K562 (cell line): ENCODE measurements at regions not wholly inside any gene's neighbourhood (a gene's known extent, or its start where the extent isn't known, plus 50 kb on each side); places are given as distances from the start of the nearest gene placed in this dataset.

Source experiments
- ATAC-seq: fragments of 200-7000 bp; cut with Tn5 transposase; 3 replicates; pipeline ENCODE4 v1.9.1; 2020; ENCODE audit warnings: moderate library complexity
- BruUV-seq: library from RNA; stranded (reverse); fragments of 400-500 nt; replicated peaks from 2 replicates; lab custom pipeline; 2021; lab: Mats Ljungman, UMichigan
- CTCF ChIA-PET: fragments of 300-600 bp; formaldehyde crosslinking; extraction: SDS; loops from one replicate; lab custom pipeline; 2021; ENCODE audit warnings: low intra/inter-chr PET ratio; lab: Yijun Ruan, JAX
- POLR2A ChIA-PET: fragments of 300-600, 350-650 bp; sonication (Branson Sonifier 250); formaldehyde crosslinking; extraction: SDS; loops from one replicate; lab custom pipeline; 2021; ENCODE audit warnings: antibody characterized with exemption, inconsistent platforms; lab: Yijun Ruan, JAX
- DNase-seq, 4 experiments: peaks; one replicate each; pipeline versions ENCODE4 v3.0.0 to v3.0.0-alpha.2; 2011 to 2018; ENCODE audit warnings: low spot score in 3 of 4, mixed read lengths in 3 of 4; ENCODE audit errors: extremely low read depth in 1 of 4
- FAIRE-seq: peaks from 2 replicates; lab custom pipeline; 2011; peaks lifted over from hg19 to GRCh38; lab: Jason Lieb, UNC
- H2AFZ ChIP-seq: 2 replicates; pipeline ENCODE4 v1.6.0; 2011; ENCODE audit warnings: low read depth, low read length, control low read depth, inconsistent platforms
- H3K27ac ChIP-seq: fragments of 200-600 bp; 3 replicates; pipeline ENCODE4 v1.8.0; 2011; ENCODE audit warnings: low read depth, mild to moderate bottlenecking, control low read depth, inconsistent platforms, low read length, moderate library complexity, mixed read lengths; ENCODE audit errors: extremely low read depth
- H3K27me3 ChIP-seq, 2 experiments: fragments of 300-600 bp in 1 of 2; 2 replicates in 1 of 2; 3 replicates in 1 of 2; pipeline versions ENCODE4 v1.6.0 to v1.8.0; 2011; ENCODE audit warnings: inconsistent platforms in 2 of 2, low read length in 2 of 2, mild to moderate bottlenecking in 1 of 2, mixed read lengths in 1 of 2, moderate library complexity in 1 of 2; ENCODE audit not compliant: control insufficient read depth in 2 of 2, insufficient read depth in 2 of 2
- H3K36me3 ChIP-seq: fragments of 300-600 bp; 3 replicates; pipeline ENCODE4 v1.8.0; 2011; ENCODE audit warnings: mild to moderate bottlenecking, low read length, inconsistent platforms; ENCODE audit not compliant: control insufficient read depth, insufficient read depth
- H3K4me1 ChIP-seq, 2 experiments: fragments of 200-600 bp in 1 of 2; replicated peaks in 1 of 2; 2 replicates in 1 of 2; 3 replicates in 1 of 2; pipeline versions ENCODE4 v1.5.1 to v1.8.0; 2011; ENCODE audit warnings: inconsistent platforms in 2 of 2, low read length in 2 of 2, mild to moderate bottlenecking in 1 of 2, mixed read lengths in 1 of 2, moderate library complexity in 1 of 2; ENCODE audit not compliant: control insufficient read depth in 2 of 2, insufficient read depth in 2 of 2
- H3K4me2 ChIP-seq: 2 replicates; pipeline ENCODE4 v1.6.1; 2011; ENCODE audit warnings: low read length, control low read depth, inconsistent platforms, mixed read lengths; ENCODE audit not compliant: insufficient read depth
- H3K4me3 ChIP-seq: fragments of 200-600 bp; sonication (generic), shearing (Covaris generic); 2 replicates; pipeline ENCODE4 v1.5.1; 2016; ENCODE audit warnings: control low read depth, inconsistent platforms
- H3K79me2 ChIP-seq: fragments of 200-600 bp; 3 replicates; pipeline ENCODE4 v1.8.0; 2011; ENCODE audit warnings: low read length, inconsistent platforms; ENCODE audit not compliant: control insufficient read depth, insufficient read depth
- H3K9ac ChIP-seq, 2 experiments: 2 replicates each; pipeline versions ENCODE4 v1.6.0 to v1.6.1; 2011; ENCODE audit warnings: low read depth in 2 of 2, low read length in 2 of 2, control low read depth in 1 of 2, inconsistent platforms in 1 of 2, mild to moderate bottlenecking in 1 of 2, mixed read lengths in 1 of 2; ENCODE audit not compliant: insufficient read depth in 1 of 2
- H3K9me1 ChIP-seq: one replicate; pipeline ENCODE4 v1.6.0; 2011; ENCODE audit warnings: inconsistent platforms, mild to moderate bottlenecking, low read length, moderate library complexity; ENCODE audit not compliant: control insufficient read depth, insufficient read depth
- H3K9me3 ChIP-seq: replicated peaks from 2 replicates; pipeline ENCODE4 v1.5.1; 2011; ENCODE audit warnings: low read depth, low read length, inconsistent platforms; ENCODE audit not compliant: control insufficient read depth, insufficient read depth
- H4K20me1 ChIP-seq: replicated peaks from 2 replicates; pipeline ENCODE4 v1.6.1; 2011; ENCODE audit warnings: low read length, inconsistent platforms, mixed read lengths; ENCODE audit not compliant: control insufficient read depth, insufficient read depth
- ADNP ChIP-seq: fragments of 200-800 bp; sonication (Bioruptor generic); IDR thresholded peaks from 2 replicates; pipeline ENCODE4 v1.6.1; 2016; ENCODE audit warnings: missing genetic modification characterization, missing compliant biosample characterization
- ETV6 ChIP-seq, 3 experiments: fragments of 150-350 bp in 1 of 3; sonication (generic) in 1 of 3; formaldehyde crosslinking in 1 of 3; IDR thresholded peaks; 2 replicates each; pipeline versions ENCODE4 v1.6.1 to v1.8.0; 2014 to 2022; ENCODE audit warnings: borderline replicate concordance in 2 of 3, low read depth in 2 of 3, antibody characterized with exemption in 1 of 3, low read length in 1 of 3, mild to moderate bottlenecking in 1 of 3, missing genetic modification reagents in 1 of 3
- FOXJ2 ChIP-seq: fragments of 200-800 bp; sonication (Bioruptor generic); IDR thresholded peaks from 2 replicates; pipeline ENCODE4 v1.6.1; 2016; ENCODE audit warnings: missing genetic modification characterization, missing compliant biosample characterization
- NFE2 ChIP-seq: IDR thresholded peaks from 2 replicates; pipeline ENCODE4 v1.6.1; 2014; ENCODE audit warnings: antibody characterized with exemption, low read depth
- RERE ChIP-seq: sonication (generic); formaldehyde crosslinking; IDR thresholded peaks from 2 replicates; pipeline ENCODE4 v1.8.0; 2023; ENCODE audit warnings: missing genetic modification reagents, mild to moderate bottlenecking, borderline replicate concordance
- RNF2 ChIP-seq: sonication (generic); IDR thresholded peaks from 2 replicates; pipeline ENCODE4 v1.6.1; 2016
- THAP7 ChIP-seq: fragments of 250-450 bp; sonication (Bioruptor Pico); IDR thresholded peaks from 2 replicates; pipeline ENCODE4 v1.5.0; 2021
- ZNF133 ChIP-seq: fragments of 250-450 bp; sonication (Bioruptor Pico); IDR thresholded peaks from 2 replicates; pipeline ENCODE4 v1.4.0; 2020; ENCODE audit warnings: mild to moderate bottlenecking
- ZNF347 ChIP-seq: fragments of 450-650 bp; formaldehyde crosslinking; IDR thresholded peaks from 2 replicates; pipeline ENCODE4 v1.4.0; 2020; ENCODE audit warnings: low read depth, mild to moderate bottlenecking, moderate library complexity
- ZNF592 ChIP-seq: fragments of 450-650 bp; IDR thresholded peaks from 2 replicates; pipeline ENCODE4 v1.6.1; 2017; ENCODE audit warnings: antibody characterized with exemption, mild to moderate bottlenecking
- WGBS: fragments of 100-300 bp; shearing (Covaris generic); methylation state at CpG from one replicate; pipeline ENCODE4 v1.1.6; 2016; ENCODE audit warnings: low coverage, mixed read lengths; ENCODE audit not compliant: insufficient coverage; ENCODE audit errors: missing lambda C conversion rate; 5-methylcytosine and 5-hydroxymethylcytosine counted together
- in situ Hi-C: fragments of 300-500 bp; cut with MboI; formaldehyde crosslinking; loops from 4 replicates; pipeline ENCODE4 v1.15.0; 2018; ENCODE audit warnings: inconsistent platforms, mixed read lengths
- intact Hi-C: fragments of 100-400 bp; cut with micrococcal nuclease; formaldehyde crosslinking; loops from 2 replicates; pipeline ENCODE4 v1.14.2; 2022
- TF ChIP-seq, protein P1 (sequence below): fragments of 200-800 bp; sonication (Bioruptor generic); IDR thresholded peaks from 2 replicates; pipeline ENCODE4 v1.6.1; 2017; ENCODE audit warnings: missing genetic modification characterization, missing compliant biosample characterization

DNA sequence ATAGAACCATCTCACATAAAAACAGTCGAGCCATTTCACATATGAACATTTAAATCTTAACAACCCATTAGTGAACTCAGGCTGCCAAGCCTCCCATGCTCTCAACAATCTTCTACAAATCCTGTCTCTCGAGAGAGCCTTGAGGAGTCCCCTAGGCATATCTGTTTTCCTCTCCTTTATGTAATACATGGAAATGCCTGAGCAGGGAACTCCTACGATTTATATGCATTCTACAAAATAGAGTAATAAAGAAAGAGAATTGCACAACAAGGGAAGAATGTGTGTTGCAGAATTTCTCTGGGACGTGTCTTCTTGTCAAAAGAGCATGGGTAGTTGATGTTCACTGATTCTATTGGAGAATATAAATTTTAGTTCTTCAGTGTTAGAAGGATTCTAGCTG, 101.8 kb upstream of the VCX2 start:
- no peak overlapping the region for H3K9ac ChIP-seq
- ChIA-PET CTCF (no interaction called here), POLR2A (no interaction called here)
- no peaks in the 10 kb centered on the region for H4K20me1 ChIP-seq
- H3K9me3 ChIP-seq, result 0 out of 2 replicates have a peak, but pooled peaks cover 1% of the 10 kb centered on the region
- no peak overlapping the region for H3K4me3 ChIP-seq
- H3K27me3 ChIP-seq, result no peaks in the 10 kb centered on the region
- ATAC-seq (no peak), DNase-seq (no peak), FAIRE-seq (no peak)
- H3K27ac ChIP-seq, result no peak overlapping the region
- no peaks in the 10 kb centered on the region for H3K79me2 ChIP-seq
- no peak overlapping the region for H2AFZ ChIP-seq
- H3K9me1 ChIP-seq, result no peaks in the 10 kb centered on the region
- no peaks in the 10 kb centered on the region for H3K36me3 ChIP-seq
- H3K4me1 ChIP-seq, result no peaks in the 10 kb centered on the region
- BruUV-seq, result no TSS peak
- WGBS, result 0% methylated on average over 4 of the region's 4 CpGs
- intact Hi-C loops (no loop called here), in situ Hi-C loops (no loop called here)
- H3K4me2 ChIP-seq, result no peak overlapping the region
- TF ChIP-seq ZNF347 (no peak), ADNP (no peak), FOXJ2 (tag) (no peak), ZNF133 (no peak), ZNF592 (no peak), RNF2 (no peak), ETV6 (IDR thresholded peaks at IDR 0.05; ENCODE audit: borderline replicate concordance in 1 of 2, low read depth in 2 of 2, low read length in 1 of 2) (no peak), ETV6 (CRISPR knock-in tag; IDR thresholded peaks at IDR 0.05; ENCODE audit: borderline replicate concordance) (no peak), THAP7 (no peak), RERE (CRISPR knock-in tag) (no peak), NFE2 (no peak)
- TF ChIP-seq, protein P1, sequence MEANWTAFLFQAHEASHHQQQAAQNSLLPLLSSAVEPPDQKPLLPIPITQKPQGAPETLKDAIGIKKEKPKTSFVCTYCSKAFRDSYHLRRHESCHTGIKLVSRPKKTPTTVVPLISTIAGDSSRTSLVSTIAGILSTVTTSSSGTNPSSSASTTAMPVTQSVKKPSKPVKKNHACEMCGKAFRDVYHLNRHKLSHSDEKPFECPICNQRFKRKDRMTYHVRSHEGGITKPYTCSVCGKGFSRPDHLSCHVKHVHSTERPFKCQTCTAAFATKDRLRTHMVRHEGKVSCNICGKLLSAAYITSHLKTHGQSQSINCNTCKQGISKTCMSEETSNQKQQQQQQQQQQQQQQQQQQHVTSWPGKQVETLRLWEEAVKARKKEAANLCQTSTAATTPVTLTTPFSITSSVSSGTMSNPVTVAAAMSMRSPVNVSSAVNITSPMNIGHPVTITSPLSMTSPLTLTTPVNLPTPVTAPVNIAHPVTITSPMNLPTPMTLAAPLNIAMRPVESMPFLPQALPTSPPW (CRISPR knock-in tag), result no peak
